HS-27A (cell line): ENCODE measurements at regions not wholly inside any gene's neighbourhood (a gene's known extent, or its start where the extent isn't known, plus 50 kb on each side); places are given as distances from the start of the nearest gene placed in this dataset.

Experiments
- DNase-seq: peaks from one replicate; pipeline ENCODE4 v3.0.0-alpha.2; 2012; ENCODE audit warnings: low read depth, missing footprints

DNA sequence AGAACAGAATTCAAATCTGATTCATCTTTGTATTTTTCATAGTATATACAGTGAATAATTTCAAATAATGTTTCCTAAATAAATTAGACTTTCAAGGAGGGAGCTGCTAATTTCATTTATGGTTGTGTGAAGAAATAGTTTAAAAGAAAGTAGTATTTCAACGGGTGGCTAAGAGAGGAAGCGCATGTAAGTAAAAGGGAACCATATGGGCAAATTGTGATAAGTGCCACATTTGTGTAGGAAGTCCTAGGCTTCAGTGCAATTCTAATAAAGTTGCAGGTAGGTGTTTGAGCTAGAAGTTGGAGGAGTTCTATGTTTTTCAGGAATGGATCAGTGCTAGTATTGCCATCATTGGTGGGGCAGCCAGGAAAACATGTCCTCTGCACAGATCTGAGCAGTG lies 178.8 kb upstream of the PRDM1 start:
- DNase-seq, result no peak

GRCh38 chr6:105902401-105903031 lies 183.6 kb upstream of the PRDM1 start:
- DNase-seq, result no peak

DNA sequence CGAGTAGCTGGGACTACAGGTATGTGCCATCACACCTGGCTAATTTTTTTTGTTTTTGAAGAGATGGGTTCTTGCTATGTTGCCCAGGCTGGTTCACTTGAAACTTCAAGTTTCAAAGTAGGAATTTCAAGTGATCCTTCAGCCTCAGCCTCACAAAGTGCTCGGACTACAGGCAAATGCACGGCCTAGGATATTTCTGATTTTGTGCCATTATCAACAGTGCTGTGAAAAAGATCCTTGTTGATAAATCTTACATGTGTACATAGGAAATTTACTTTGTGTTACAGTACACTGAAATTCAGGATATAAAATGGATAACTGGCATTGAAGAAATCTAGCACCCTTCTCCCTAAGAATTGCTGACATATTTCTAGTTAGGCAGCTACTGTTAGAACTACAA lies 184.6 kb upstream of the PRDM1 start:
- DNase-seq, result no peak

DNA sequence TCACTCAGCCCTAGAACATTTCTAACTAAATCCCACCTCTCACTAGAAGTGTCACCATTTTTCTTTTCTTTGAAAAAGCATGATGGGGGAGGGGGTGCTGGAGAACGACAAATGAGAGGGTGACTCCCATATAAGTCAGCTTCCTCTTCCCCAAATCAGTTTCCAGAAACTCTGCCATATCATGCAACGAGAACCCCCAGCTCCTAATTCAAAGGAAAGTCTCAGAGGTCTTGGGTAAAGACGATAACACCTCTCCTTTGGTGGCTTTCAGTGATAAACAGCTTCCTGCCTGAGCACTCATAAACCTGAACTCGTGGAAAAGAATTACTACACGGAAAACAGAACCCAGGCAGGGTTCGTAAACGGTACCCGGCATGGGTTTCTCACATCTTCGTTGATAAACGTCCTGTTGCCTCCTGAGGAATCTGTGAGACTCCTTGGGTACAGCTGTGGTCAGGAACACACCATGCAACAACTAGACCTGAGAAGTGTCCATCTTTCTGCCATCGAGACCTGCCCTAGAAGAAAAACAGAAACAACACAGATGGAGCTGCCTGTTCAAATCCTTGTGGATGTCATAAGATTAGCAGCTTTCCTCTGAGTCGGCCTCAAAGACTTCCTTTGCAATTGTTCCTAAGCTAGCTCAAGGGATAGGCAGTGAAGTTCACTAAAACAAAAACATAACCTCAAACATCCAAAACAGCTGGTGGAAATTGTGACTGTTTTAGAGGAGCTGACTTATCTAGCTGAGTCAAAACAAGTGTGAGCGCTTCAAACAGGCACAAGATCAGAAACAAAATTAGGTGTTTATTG lies 185.8 kb upstream of the PRDM1 start:
- DNase-seq, result no peak

- DNase-seq, result no peak
Measured at GRCh38 chr6:105898286-105898685, 187.8 kb upstream of the PRDM1 start.

- DNase-seq, result no peak
Measured at GRCh38 chr6:105897131-105897530, 189.0 kb upstream of the PRDM1 start.

GRCh38 chr6:105896821-105897095 lies 189.4 kb upstream of the PRDM1 start:
- no peak for DNase-seq

DNA sequence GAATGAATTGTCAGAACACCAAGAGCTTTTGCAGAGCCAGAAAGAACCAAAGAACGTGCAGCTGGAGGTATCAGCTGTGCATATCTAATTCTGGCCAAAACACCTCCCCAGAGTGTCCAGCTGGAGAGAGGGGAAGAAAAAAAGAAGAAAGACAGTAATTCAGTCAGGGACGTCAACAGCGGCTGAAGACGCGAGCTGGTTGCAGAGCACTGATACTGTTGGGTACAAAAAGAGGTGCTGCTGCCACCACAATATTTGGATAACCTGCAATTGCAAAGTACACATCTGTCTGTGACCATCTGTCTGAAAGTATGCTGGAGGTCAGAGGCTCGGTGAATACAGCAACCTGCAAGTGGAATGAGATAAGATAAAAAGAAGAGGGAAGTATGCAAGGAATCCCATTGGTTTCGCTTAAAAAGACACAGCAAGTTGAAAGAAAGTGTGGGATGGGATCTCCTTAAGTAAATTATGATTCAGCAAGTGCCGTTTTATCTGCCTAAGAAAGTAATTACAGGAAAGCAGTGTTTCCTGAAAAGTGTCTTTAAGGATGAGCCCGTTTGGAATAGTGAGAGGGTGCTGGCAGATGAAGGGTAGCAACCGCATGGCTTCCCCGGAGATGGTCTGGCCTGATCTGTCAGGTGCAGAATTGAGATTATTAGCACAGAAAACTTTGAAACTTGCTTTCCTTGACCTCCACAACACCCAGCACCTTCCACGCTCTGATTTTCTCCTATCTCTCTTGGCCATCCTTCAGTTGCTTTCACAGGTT lies 189.9 kb upstream of the PRDM1 start:
- no peak for DNase-seq

DNA sequence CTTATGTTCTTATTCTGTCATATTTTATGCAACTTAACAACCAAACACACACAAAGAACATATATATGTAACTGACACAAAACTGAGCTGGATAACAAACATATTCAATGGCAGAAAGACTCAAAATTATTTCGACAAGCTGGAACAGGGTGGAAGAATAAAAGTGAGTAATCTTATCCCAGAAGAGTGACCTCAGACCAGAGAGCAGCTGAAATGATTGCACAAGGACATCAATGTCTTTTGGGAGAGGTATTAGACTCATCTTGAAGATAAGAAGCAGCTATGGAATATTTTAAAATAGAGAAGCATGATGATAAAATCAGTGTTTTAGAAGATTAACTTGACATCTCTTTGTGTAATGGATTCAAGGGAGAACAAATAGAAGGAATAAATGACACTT lies 191.6 kb upstream of the PRDM1 start:
- no peak for DNase-seq

- DNase-seq, result no peak
Measured at GRCh38 chr6:105893741-105894140, 192.4 kb upstream of the PRDM1 start.

DNA sequence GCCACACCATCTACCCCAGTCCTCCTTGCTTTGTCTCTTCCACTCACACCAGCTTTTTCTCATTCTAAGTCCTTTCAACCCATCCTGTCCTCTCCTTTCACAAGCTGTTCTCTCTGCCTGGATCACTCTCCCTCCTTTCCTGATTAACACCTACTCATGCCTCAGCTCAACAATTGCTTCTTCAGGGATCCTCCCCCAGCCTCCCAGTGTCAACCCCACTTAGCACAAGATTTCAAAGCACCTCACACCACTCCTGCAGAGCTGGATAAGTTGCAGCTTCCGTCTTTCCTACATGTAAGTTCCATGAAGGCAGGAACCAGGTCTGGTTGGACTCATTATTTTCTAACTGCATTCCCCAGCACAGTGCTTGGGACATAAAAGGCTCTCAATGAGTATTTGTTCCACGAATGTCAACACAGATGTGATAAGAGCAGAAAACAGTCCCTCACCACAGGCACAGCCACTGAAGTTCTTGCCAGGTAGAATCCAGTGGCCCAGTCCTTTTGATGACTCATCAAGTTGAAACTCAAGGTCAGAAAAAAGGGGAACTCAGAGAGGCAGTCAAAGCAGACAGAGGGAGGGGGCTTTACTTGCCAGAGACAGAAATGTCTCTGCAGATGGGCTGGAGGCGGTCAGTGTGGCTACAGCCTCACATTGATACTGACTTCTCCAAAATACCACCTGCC lies 193.4 kb upstream of the PRDM1 start:
- DNase-seq, result no peak

- no peak for DNase-seq
Measured at GRCh38 chr6:105890521-105891244, 195.5 kb upstream of the PRDM1 start.

DNA sequence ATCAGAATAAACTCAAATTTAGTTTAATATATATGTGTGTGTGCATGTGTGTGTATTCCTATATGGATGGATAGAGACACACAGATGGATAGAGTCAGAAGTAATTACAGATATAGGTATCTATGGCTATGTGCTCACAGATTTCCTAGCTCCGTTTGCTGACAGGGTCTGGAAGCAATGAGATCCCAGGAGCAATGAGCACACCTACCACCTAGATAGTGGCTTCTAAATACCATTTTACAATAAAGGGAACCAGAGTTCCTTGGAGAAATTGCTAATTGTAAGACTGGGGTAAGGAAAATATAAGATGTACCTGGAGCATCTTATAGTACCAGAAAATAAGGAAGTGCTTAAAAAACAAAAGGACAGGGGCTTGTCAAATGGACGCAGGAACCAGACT lies 196.2 kb upstream of the PRDM1 start:
- no peak for DNase-seq

GRCh38 chr6:105886814-105887544 lies 199.2 kb upstream of the PRDM1 start:
- DNase-seq, result no peak

- no peak for DNase-seq
Measured at GRCh38 chr6:105886066-105886813, 199.9 kb upstream of the PRDM1 start.

DNA sequence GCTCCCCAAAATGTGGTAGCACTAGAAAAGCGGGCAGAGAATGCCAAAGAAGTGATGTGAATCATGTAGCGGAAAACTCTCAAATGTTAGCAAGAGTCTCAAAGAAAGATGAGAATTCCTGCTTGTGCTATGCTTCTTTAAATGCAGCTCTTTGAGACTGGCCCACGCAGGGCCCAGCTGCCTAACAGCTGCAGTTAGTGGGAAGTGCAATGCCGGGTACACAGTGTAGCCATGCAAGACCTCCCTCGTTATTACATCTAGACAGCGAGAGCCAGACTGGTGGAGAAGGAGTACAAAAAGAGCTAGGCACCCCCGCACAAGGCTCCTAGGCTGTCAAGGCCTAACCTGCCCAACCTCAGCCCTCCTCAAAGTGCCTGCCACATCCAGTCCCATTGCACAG lies 201.7 kb upstream of the PRDM1 start:
- no peak for DNase-seq

DNA sequence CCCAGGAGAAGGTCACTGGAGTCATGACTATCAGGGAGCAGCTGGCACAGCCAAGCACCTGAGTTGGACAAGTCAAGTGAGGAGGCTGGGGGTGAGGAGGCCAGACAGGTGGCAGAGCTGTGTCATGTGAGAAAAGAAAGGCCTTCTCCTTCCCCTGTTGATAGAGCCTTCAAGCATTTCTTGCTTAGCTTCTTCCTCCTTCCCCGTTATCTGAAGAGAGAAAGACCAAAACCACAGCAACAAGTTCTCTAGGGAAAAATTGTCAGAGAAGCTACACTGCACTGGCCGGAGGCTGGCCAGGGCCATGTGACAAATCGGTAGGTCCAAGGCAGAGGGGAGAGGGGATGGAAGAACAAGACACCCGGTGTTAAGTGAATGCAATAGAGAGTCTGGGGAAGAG lies 202.1 kb upstream of the PRDM1 start:
- no peak for DNase-seq

DNA sequence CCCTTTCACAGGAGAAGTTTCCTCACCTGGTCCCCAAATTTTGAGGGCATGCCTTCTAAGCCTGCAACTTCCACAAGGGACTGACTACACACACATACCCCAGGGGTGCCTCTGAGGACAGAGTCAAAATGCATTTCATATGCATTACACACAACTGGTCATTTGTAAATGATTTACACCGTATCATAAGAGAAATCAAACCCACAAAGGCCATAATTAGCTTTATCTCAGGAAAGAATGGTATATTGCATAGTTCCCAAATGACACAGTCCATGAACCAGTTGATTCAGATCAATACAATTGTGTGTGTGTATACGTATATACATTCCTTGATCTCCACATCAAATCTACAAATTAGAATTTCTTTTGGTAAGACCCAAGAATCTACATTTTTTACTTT lies 203.3 kb upstream of the PRDM1 start:
- no peak for DNase-seq

GRCh38 chr6:105882121-105882803 lies 203.9 kb upstream of the PRDM1 start:
- DNase-seq, result no peak

DNA sequence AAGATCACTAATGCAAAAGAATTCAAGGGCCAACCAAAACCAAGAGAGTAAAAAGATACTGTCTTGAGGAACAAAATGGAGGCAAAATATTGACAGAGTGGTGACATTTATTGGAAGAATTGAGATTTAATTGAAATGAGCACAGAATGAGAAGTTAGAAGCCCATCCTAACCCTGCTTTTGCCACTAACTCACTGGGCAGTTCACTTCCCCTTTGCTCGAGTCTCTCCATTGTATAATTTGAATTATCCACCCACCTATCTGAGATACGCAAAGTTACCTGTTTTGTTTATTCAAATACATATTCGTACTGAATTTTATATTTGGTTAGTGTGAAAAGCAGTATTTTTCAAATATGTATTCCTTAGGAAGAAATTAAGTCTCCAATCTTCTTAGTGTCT lies 204.5 kb upstream of the PRDM1 start:
- DNase-seq, result no peak
